Gastrocnemius medialis (tissue), 4 donors: ENCODE measurements at regions not wholly inside any gene's neighbourhood (a gene's known extent, or its start where the extent isn't known, plus 50 kb on each side); places are given as distances from the start of the nearest gene placed in this dataset.

Experiments used
- CTCF ChIP-seq, 5 experiments: fragments of 450-650 bp in 3 of 5; fragments of 200-600 bp in 2 of 5; sonication (generic) in 2 of 5; IDR thresholded peaks in 4 of 5; conservative IDR thresholded peaks in 1 of 5; 1 replicate in 4 of 5; 2 replicates in 1 of 5; pipeline ENCODE4 v1.5.1; 2016 to 2019; ENCODE audit warnings: antibody characterized with exemption in 5 of 5, mild to moderate bottlenecking in 3 of 5, moderate library complexity in 3 of 5
- POLR2A ChIP-seq, 2 donors: fragments of 450-650 bp; IDR thresholded peaks; one replicate each; pipeline ENCODE4 v1.6.1; 2017; ENCODE audit warnings: antibody characterized with exemption in 2 of 2, mild to moderate bottlenecking in 2 of 2, moderate library complexity in 2 of 2

- TF ChIP-seq POLR2A (IDR thresholded peaks at IDR 0.05) (no peak), CTCF (IDR thresholded peaks at IDR 0.05 in 4 of 5, conservative IDR thresholded peaks at IDR 0.05 in 1 of 5) (no peak)
These were observed 202.1 kb upstream of the TMEM161B start for GRCh38 chr5:88470745-88471144.
